ENCODE measurements at regions not wholly inside any gene's neighbourhood (a gene's known extent, or its start where the extent isn't known, plus 50 kb on each side); places are given as distances from the start of the nearest gene placed in this dataset.

- TF ChIP-seq CTCF (conservative IDR thresholded peaks at IDR 0.05) (no peak), ZFX (IDR thresholded peaks at IDR 0.05) (no peak)
Observed at GRCh38 chr2:111673526-111673925, 210.5 kb downstream of the ANAPC1 start.
